Medulla oblongata (tissue), 1 donor: ENCODE measurements at regions not wholly inside any gene's neighbourhood (a gene's known extent, or its start where the extent isn't known, plus 50 kb on each side); places are given as distances from the start of the nearest gene placed in this dataset.
A peak's percentile ranks its signal among the peaks of the same experiment; 100 is the strongest.

Experiments
- DNase-seq: peaks from one replicate; pipeline ENCODE4 v3.0.0-alpha.2; 2015; ENCODE audit errors: extremely low spot score

GRCh38 chr2:126480033-126480432, 175.9 kb upstream of the GYPC start:
- DNase-seq: no peak

- DNase-seq: no peak
Measured at GRCh38 chr2:126482582-126483464, 173.1 kb upstream of the GYPC start.

GRCh38 chr2:126494593-126494992, 161.4 kb upstream of the GYPC start:
- no peak for DNase-seq

GRCh38 chr2:126495189-126495588, 160.8 kb upstream of the GYPC start:
- no peak for DNase-seq

- no peak for DNase-seq
Measured at GRCh38 chr2:126496493-126496892, 159.5 kb upstream of the GYPC start.

GRCh38 chr2:126503476-126503875, 152.5 kb upstream of the GYPC start:
- no peak for DNase-seq

GRCh38 chr2:126504949-126505348, 151.0 kb upstream of the GYPC start:
- DNase-seq: no peak

GRCh38 chr2:126506786-126507185, 149.2 kb upstream of the GYPC start:
- DNase-seq: no peak

- DNase-seq: peak; percentile 21
Measured at GRCh38 chr2:126507425-126507911, 148.5 kb upstream of the GYPC start.

- no peak for DNase-seq
Measured at GRCh38 chr2:126510356-126510755, 145.6 kb upstream of the GYPC start.

- no peak for DNase-seq
Measured at GRCh38 chr2:126510960-126511359, 145.0 kb upstream of the GYPC start.

- DNase-seq: no peak
Measured at GRCh38 chr2:126512026-126512425, 143.9 kb upstream of the GYPC start.

GRCh38 chr2:126513033-126513432, 142.9 kb upstream of the GYPC start:
- DNase-seq: no peak

- no peak for DNase-seq
Measured at GRCh38 chr2:126515471-126515870, 140.5 kb upstream of the GYPC start.

- no peak for DNase-seq
Measured at GRCh38 chr2:126518196-126518595, 137.8 kb upstream of the GYPC start.

- DNase-seq: peak; percentile 21
Measured at GRCh38 chr2:126527836-126528490, 128.0 kb upstream of the GYPC start.

- no peak for DNase-seq
Measured at GRCh38 chr2:126531029-126531428, 124.9 kb upstream of the GYPC start.

GRCh38 chr2:126534478-126534877, 121.5 kb upstream of the GYPC start:
- DNase-seq: no peak

- no peak for DNase-seq
Measured at GRCh38 chr2:126535408-126535807, 120.5 kb upstream of the GYPC start.

- no peak for DNase-seq
Measured at GRCh38 chr2:126536605-126537200, 119.3 kb upstream of the GYPC start.

GRCh38 chr2:126539101-126539500, 116.9 kb upstream of the GYPC start:
- no peak for DNase-seq

GRCh38 chr2:126542247-126542646, 113.7 kb upstream of the GYPC start:
- DNase-seq: no peak

GRCh38 chr2:126543081-126543480, 112.9 kb upstream of the GYPC start:
- DNase-seq: no peak
